ENCODE measurements at regions not wholly inside any gene's neighbourhood (a gene's known extent, or its start where the extent isn't known, plus 50 kb on each side); places are given as distances from the start of the nearest gene placed in this dataset.

- peak; percentile 88 for DNase-seq (ENCODE audit: low spot score)
These were observed 84.5 kb upstream of the CDKN3 start for GRCh38 chr14:54312166-54312801.

GRCh38 chr14:54314365-54315104 is 82.3 kb upstream of the CDKN3 start:
- DNase-seq (ENCODE audit: low spot score) = no peak

- no peak for DNase-seq (ENCODE audit: low spot score)
These were observed 80.2 kb upstream of the CDKN3 start for GRCh38 chr14:54316652-54317051.

- no peak for DNase-seq (ENCODE audit: low spot score)
These were observed 79.4 kb upstream of the CDKN3 start for GRCh38 chr14:54317391-54317790.

GRCh38 chr14:54322246-54322645 is 74.6 kb upstream of the CDKN3 start:
- DNase-seq (ENCODE audit: low spot score) = no peak

- DNase-seq (ENCODE audit: low spot score) = peak; percentile 15
These were observed 74.0 kb upstream of the CDKN3 start for GRCh38 chr14:54322701-54323337.

GRCh38 chr14:54325766-54326165 is 71.0 kb upstream of the CDKN3 start:
- DNase-seq (ENCODE audit: low spot score) = no peak

- peak; percentile 71 for DNase-seq (ENCODE audit: low spot score)
These were observed 67.6 kb upstream of the CDKN3 start for GRCh38 chr14:54329082-54329695.

- DNase-seq (ENCODE audit: low spot score) = no peak
These were observed 65.9 kb upstream of the CDKN3 start for GRCh38 chr14:54330876-54331275.

- no peak for DNase-seq (ENCODE audit: low spot score)
These were observed 65.3 kb upstream of the CDKN3 start for GRCh38 chr14:54331516-54331915.

- no peak for DNase-seq (ENCODE audit: low spot score)
These were observed 64.3 kb upstream of the CDKN3 start for GRCh38 chr14:54332490-54332889.

GRCh38 chr14:54333511-54333910 is 63.3 kb upstream of the CDKN3 start:
- no peak for DNase-seq (ENCODE audit: low spot score)

- DNase-seq (ENCODE audit: low spot score) = no peak
These were observed 61.1 kb upstream of the CDKN3 start for GRCh38 chr14:54335569-54336155.

GRCh38 chr14:54337314-54337713 is 59.5 kb upstream of the CDKN3 start:
- DNase-seq (ENCODE audit: low spot score) = no peak

GRCh38 chr14:54338696-54339317 is 58.0 kb upstream of the CDKN3 start:
- peak; percentile 38 for DNase-seq (ENCODE audit: low spot score)

- no peak for DNase-seq (ENCODE audit: low spot score)
These were observed 57.0 kb upstream of the CDKN3 start for GRCh38 chr14:54339771-54340170.

GRCh38 chr14:54342806-54343205 is 54.0 kb upstream of the CDKN3 start:
- DNase-seq (ENCODE audit: low spot score) = no peak

GRCh38 chr14:54343272-54344121 is 53.3 kb upstream of the CDKN3 start:
- DNase-seq (ENCODE audit: low spot score) = no peak

GRCh38 chr14:54344445-54344844 is 52.4 kb upstream of the CDKN3 start:
- DNase-seq (ENCODE audit: low spot score) = no peak

- no peak for DNase-seq (ENCODE audit: low spot score)
These were observed 50.5 kb upstream of the CDKN3 start for GRCh38 chr14:54346257-54346656.

Measured in GM03348 (cell line).